Endodermal cell (in vitro differentiated cells): ENCODE measurements at regions not wholly inside any gene's neighbourhood (a gene's known extent, or its start where the extent isn't known, plus 50 kb on each side); places are given as distances from the start of the nearest gene placed in this dataset.
"Not testable (repeated sequence)": the region's sequence is repeated elsewhere in the genome, so short reads cannot be mapped to it uniquely, and the experiment has no call there.

Experiments
- DNase-seq: peaks from one replicate; pipeline ENCODE4 v3.0.0-alpha.2; 2017
- H3K27ac ChIP-seq: 2 replicates; pipeline ENCODE4 v1.5.1; 2013; ENCODE audit warnings: mild to moderate bottlenecking, low read depth, low read length, moderate library complexity
- H3K27me3 ChIP-seq: 2 replicates; pipeline ENCODE4 v1.6.1; 2013; ENCODE audit warnings: mild to moderate bottlenecking, low read length, moderate library complexity; ENCODE audit not compliant: insufficient read depth, control insufficient read depth, poor library complexity, severe bottlenecking
- H3K36me3 ChIP-seq: 2 replicates; pipeline ENCODE4 v1.7.0; 2013; ENCODE audit warnings: mild to moderate bottlenecking, low read length, moderate library complexity; ENCODE audit not compliant: control insufficient read depth, insufficient read depth
- H3K4me1 ChIP-seq: one replicate; pipeline ENCODE4 v1.7.0; 2013; ENCODE audit warnings: low read length; ENCODE audit not compliant: control insufficient read depth, insufficient read depth
- H3K4me3 ChIP-seq: 2 replicates; pipeline ENCODE4 v1.5.1; 2013; ENCODE audit warnings: mild to moderate bottlenecking, low read length, moderate library complexity
- H3K9ac ChIP-seq: 2 replicates; pipeline ENCODE4 v1.6.1; 2013; ENCODE audit warnings: mild to moderate bottlenecking, low read length, moderate library complexity; ENCODE audit not compliant: poor library complexity, severe bottlenecking; ENCODE audit errors: extremely low read depth
- H3K9me3 ChIP-seq: 2 replicates; pipeline ENCODE4 v1.6.1; 2013; ENCODE audit warnings: mild to moderate bottlenecking, low read length, moderate library complexity; ENCODE audit not compliant: control insufficient read depth
- H3K27ac Mint-ChIP-seq: 2 replicates; pipeline ENCODE4 v1.8.0; 2020; ENCODE audit warnings: mixed read lengths
- H3K27me3 Mint-ChIP-seq: 2 replicates; pipeline ENCODE4 v1.8.0; 2021; ENCODE audit warnings: mild to moderate bottlenecking, mixed read lengths; ENCODE audit not compliant: insufficient read depth
- H3K36me3 Mint-ChIP-seq: 2 replicates; pipeline ENCODE4 v1.8.0; 2020; ENCODE audit warnings: low read depth, mixed read lengths
- H3K4me1 Mint-ChIP-seq: 2 replicates; pipeline ENCODE4 v1.8.0; 2020; ENCODE audit warnings: mixed read lengths
- H3K4me3 Mint-ChIP-seq: 2 replicates; pipeline ENCODE4 v1.8.0; 2020; ENCODE audit warnings: mild to moderate bottlenecking, moderate library complexity, mixed read lengths
- H3K9me3 Mint-ChIP-seq: 2 replicates; pipeline ENCODE4 v1.8.0; 2020; ENCODE audit warnings: mild to moderate bottlenecking, mixed read lengths
- WGBS, 2 experiments: methylation state at CpG; one replicate each; pipeline versions ENCODE4 v1.1.5 to v1.1.7; 2013; ENCODE audit warnings: missing lambda C conversion rate in 2 of 2, mixed read lengths in 1 of 2; ENCODE audit not compliant: insufficient coverage in 1 of 2, insufficient read length in 1 of 2; 5-methylcytosine and 5-hydroxymethylcytosine counted together
- TF ChIP-seq, protein P1 (sequence below): fragments of 200-600 bp; sonication (generic); conservative IDR thresholded peaks from 2 replicates; pipeline ENCODE4 v1.5.0; 2021; ENCODE audit warnings: antibody characterized with exemption, mild to moderate bottlenecking

DNA sequence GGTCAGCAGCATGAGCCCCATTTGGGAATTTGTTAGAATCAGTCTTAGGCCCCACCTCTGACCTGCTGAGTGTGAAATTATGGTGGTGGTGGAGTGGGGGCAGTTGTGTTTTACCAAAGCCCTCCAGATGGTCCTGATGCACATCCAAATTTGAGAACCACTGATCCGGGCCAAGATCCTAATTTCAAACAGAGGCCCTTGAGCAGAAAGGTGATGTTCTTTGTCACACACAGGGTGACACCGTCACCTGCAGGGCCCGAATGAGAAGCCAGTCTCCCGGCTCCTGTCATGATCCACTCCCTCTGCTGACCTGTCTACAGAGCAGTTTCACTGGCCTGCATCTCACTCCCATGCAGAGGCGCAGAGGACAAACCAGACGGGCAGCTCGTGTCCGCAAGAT lies 129.9 kb downstream of the TRIM43 start:
- no peaks in the 10 kb centered on the region for H3K36me3 Mint-ChIP-seq
- Histone ChIP-seq H3K4me1 (no peaks in the 10 kb centered on the region), H3K4me3 (no peak overlapping the region), H3K36me3 (no peaks in the 10 kb centered on the region), H3K9ac (no peak overlapping the region), H3K9me3 (no peaks in the 10 kb centered on the region), H3K27ac (no peak overlapping the region), H3K27me3 (no peaks in the 10 kb centered on the region)
- H3K9me3 Mint-ChIP-seq = no peaks in the 10 kb centered on the region
- no peak overlapping the region for H3K4me3 Mint-ChIP-seq
- no peak for DNase-seq
- H3K27me3 Mint-ChIP-seq = peaks cover 13% of the 10 kb centered on the region
- H3K27ac Mint-ChIP-seq = no peak overlapping the region
- TF ChIP-seq, protein P1, sequence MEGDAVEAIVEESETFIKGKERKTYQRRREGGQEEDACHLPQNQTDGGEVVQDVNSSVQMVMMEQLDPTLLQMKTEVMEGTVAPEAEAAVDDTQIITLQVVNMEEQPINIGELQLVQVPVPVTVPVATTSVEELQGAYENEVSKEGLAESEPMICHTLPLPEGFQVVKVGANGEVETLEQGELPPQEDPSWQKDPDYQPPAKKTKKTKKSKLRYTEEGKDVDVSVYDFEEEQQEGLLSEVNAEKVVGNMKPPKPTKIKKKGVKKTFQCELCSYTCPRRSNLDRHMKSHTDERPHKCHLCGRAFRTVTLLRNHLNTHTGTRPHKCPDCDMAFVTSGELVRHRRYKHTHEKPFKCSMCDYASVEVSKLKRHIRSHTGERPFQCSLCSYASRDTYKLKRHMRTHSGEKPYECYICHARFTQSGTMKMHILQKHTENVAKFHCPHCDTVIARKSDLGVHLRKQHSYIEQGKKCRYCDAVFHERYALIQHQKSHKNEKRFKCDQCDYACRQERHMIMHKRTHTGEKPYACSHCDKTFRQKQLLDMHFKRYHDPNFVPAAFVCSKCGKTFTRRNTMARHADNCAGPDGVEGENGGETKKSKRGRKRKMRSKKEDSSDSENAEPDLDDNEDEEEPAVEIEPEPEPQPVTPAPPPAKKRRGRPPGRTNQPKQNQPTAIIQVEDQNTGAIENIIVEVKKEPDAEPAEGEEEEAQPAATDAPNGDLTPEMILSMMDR = no peak
- 92 to 93% methylated on average over 8 of the region's 8 CpGs for WGBS, 2 experiments
- no peaks in the 10 kb centered on the region for H3K4me1 Mint-ChIP-seq

DNA sequence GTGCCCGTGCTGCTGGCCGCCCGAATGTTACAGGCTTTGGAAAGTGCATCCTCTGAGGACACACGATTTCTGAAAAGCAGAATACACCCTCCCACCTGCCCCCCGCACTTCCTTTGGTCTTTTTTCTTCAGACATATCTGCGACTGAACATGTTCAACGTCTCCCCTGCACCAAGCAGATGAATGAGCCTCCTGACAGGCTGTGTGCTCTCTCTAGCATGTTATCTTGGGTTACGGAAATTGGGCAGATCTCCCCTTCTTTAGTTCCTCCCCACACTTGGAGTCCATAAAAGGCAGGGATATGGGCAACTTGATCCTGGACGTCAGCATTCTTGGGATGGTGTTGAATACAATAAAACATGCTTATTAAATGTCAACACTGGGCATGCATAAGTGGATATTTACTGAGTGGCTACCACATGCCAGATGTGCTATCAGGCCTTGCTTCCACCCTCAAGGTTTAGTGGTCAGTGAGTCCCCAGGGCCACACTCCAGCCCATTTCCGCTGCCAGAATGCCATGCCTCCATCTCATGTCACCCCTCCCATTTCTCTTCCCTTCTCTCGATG lies 130.4 kb downstream of the TRIM43 start:
- H3K27ac Mint-ChIP-seq = no peak overlapping the region

DNA sequence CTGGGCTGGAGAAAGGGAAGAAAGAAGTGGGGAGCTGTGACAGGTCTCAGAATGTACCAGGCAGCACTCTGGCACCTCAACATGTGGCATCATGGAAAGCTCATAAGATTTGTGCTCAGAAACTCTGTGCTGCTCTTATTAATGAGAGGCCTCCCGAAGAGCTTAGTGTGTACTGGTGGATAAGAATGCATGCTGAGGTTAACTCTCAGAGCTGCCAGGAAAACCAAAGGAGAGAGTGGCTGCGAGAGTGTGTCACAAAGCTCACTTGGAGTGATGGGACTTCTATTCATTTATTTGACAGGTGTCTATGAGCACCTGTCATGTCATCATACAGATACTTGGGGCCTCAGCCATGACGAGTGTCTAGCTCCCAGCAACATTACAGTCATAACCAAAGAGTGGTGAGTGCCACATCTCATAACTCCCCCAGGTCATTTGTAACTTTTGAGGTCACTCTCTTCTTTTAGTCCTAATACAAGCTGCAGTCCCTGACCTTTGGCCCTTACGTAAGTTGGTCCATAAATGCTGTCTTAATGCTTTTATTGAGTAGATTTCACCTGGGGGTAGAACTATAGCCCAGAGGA lies 131.9 kb downstream of the TRIM43 start:
- peaks cover 13% of the 10 kb centered on the region for H3K27me3 Mint-ChIP-seq
- H3K4me1 Mint-ChIP-seq, H3K27ac Mint-ChIP-seq, H3K4me3 Mint-ChIP-seq, H3K36me3 ChIP-seq, H3K36me3 Mint-ChIP-seq, DNase-seq, H3K4me1 ChIP-seq, H3K9ac ChIP-seq, H3K9me3 ChIP-seq, H3K4me3 ChIP-seq, H3K9me3 Mint-ChIP-seq, H3K27ac ChIP-seq, H3K27me3 ChIP-seq: not testable (repeated sequence)
- 80 to 100% methylated on average over 2 to 4 of the region's 4 CpGs for WGBS, 2 experiments

More for the DNA sequence above, 130.4 kb downstream of the TRIM43 start:
- TF ChIP-seq, protein P1 = no peak
- H3K9me3 ChIP-seq = no peaks in the 10 kb centered on the region
- H3K27me3 ChIP-seq = no peaks in the 10 kb centered on the region
- H3K27me3 Mint-ChIP-seq = peaks cover 13% of the 10 kb centered on the region
- WGBS, 2 experiments = 85 to 98% methylated on average over 8 to 11 of the region's 11 CpGs
- H3K36me3 ChIP-seq = no peaks in the 10 kb centered on the region
- no peaks in the 10 kb centered on the region for H3K4me1 Mint-ChIP-seq
- no peak overlapping the region for H3K27ac ChIP-seq
- no peaks in the 10 kb centered on the region for H3K4me1 ChIP-seq
- H3K36me3 Mint-ChIP-seq = no peaks in the 10 kb centered on the region
- DNase-seq = no peak
- H3K9me3 Mint-ChIP-seq = no peaks in the 10 kb centered on the region
- H3K4me3 ChIP-seq = no peak overlapping the region
- no peak overlapping the region for H3K9ac ChIP-seq
- no peak overlapping the region for H3K4me3 Mint-ChIP-seq

DNA sequence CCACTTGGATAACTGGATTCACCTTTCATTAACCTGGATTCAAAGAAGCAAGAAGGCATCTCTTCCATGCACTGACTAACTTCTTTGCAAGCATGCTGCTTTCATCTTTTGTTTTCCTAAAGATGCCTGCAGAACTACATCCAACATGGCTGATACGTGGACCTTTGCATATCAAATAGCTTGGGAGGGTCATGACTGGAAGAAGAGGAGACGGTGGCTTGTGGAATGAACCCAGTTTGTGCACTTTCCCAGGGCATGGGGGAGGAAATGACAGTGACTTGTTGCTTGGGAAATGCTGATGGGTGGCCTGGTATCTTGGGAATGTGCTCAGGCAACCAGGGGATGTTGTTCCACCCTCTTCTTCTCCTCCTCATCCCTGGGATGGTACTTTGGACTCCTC lies 133.4 kb downstream of the TRIM43 start:
- 68 to 80% methylated on average over 1 to 2 of the region's 2 CpGs for WGBS, 2 experiments
- H3K27ac Mint-ChIP-seq, DNase-seq, H3K4me1 Mint-ChIP-seq, H3K4me1 ChIP-seq, H3K4me3 ChIP-seq, H3K4me3 Mint-ChIP-seq, H3K9ac ChIP-seq, H3K9me3 ChIP-seq, H3K36me3 ChIP-seq, H3K9me3 Mint-ChIP-seq, H3K27me3 ChIP-seq, H3K36me3 Mint-ChIP-seq, H3K27ac ChIP-seq: not testable (repeated sequence)
- H3K27me3 Mint-ChIP-seq = peaks cover 13% of the 10 kb centered on the region

DNA sequence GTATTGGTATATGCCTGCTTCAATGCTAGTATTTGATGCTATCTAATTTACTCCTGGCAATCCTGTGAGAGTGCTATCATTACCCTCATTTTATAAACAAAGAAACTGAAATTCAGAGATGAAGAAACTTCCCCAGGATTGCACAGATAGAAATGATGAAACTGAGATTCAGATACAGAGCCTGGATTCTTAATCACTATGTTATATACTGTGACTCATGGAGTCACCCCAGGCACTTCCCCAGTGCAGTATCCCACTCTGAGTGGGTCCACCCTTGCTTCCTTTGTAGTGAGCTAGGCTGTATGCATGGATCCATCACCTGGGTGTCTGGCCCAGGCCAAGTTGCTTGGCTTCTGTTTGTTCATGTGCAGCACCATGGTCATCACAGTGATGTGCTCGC lies 133.9 kb downstream of the TRIM43 start:
- 58% methylated on average over 1 of the region's 1 CpG; no CpG with 5 or more reads in 1 of the 2 experiments for WGBS, 2 experiments
- not testable (repeated sequence) for H3K9me3 Mint-ChIP-seq, DNase-seq, H3K36me3 ChIP-seq, H3K27ac ChIP-seq, H3K4me3 Mint-ChIP-seq, H3K36me3 Mint-ChIP-seq, H3K9ac ChIP-seq, H3K27ac Mint-ChIP-seq, H3K9me3 ChIP-seq, H3K27me3 ChIP-seq, H3K4me1 Mint-ChIP-seq, H3K4me1 ChIP-seq, H3K4me3 ChIP-seq
- peaks cover 11% of the 10 kb centered on the region for H3K27me3 Mint-ChIP-seq

DNA sequence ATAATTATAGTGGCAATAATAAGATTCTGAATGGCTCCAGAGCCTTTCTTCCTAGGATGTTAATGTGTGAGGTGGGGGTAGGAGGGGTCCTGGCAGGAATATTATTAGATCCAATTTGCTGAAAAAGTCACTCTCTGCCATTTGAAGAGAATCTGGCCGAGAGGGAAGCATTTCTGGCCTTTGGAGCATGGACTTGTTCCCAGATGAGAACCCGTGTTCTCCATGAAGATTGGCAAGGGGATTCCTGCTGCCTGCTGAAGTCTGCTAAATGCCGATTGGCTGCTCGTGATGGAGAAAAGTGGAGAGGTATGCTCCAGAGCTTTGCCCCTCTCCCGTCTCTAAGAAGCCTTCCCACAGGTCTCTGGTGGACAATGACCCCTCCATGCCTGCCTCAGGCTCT lies 135.6 kb downstream of the TRIM43 start:
- WGBS, 2 experiments = 91 to 100% methylated on average over 1 to 5 of the region's 5 CpGs
- H3K27ac ChIP-seq, H3K36me3 Mint-ChIP-seq, H3K4me3 Mint-ChIP-seq, H3K4me1 ChIP-seq, H3K4me3 ChIP-seq, DNase-seq, H3K36me3 ChIP-seq, H3K27ac Mint-ChIP-seq, H3K9me3 ChIP-seq, H3K27me3 ChIP-seq, H3K9ac ChIP-seq, H3K9me3 Mint-ChIP-seq, H3K4me1 Mint-ChIP-seq: not testable (repeated sequence)
- peaks cover 17% of the 10 kb centered on the region for H3K27me3 Mint-ChIP-seq
